PC-3 (cell line): ENCODE measurements at regions not wholly inside any gene's neighbourhood (a gene's known extent, or its start where the extent isn't known, plus 50 kb on each side); places are given as distances from the start of the nearest gene placed in this dataset.

Experiments
- EZH2 ChIP-seq: fragments of 300-600 bp; sonication (generic); IDR thresholded peaks from one replicate; pipeline ENCODE4 v1.6.1; 2017; ENCODE audit warnings: antibody characterized with exemption, mild to moderate bottlenecking, low read length; ENCODE audit not compliant: unreplicated experiment
- TF ChIP-seq, protein P1 (sequence below): fragments of 300-600 bp; sonication (generic); conservative IDR thresholded peaks from 2 replicates; pipeline ENCODE4 v1.5.1; 2017; ENCODE audit warnings: antibody characterized with exemption, low read depth, mild to moderate bottlenecking, low read length

DNA sequence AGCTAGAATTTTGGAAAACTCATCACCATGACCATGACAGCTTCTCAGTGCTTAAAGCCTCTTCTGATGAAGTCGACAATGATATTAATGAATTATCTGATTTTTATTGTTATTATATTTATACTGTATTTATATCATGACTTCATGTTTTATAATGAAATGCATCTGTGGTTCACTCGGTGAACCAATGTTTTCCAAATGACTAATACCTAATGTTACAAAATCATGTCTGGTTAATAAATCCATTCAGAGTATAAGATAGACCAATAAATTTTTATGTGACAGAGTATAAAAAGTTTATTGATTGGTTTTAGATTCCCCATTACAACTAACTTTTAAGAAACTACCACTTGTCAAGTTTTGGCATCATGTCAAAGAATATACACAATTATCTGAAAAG, 416.5 kb downstream of the MLLT3 start:
- TF ChIP-seq, protein P1, sequence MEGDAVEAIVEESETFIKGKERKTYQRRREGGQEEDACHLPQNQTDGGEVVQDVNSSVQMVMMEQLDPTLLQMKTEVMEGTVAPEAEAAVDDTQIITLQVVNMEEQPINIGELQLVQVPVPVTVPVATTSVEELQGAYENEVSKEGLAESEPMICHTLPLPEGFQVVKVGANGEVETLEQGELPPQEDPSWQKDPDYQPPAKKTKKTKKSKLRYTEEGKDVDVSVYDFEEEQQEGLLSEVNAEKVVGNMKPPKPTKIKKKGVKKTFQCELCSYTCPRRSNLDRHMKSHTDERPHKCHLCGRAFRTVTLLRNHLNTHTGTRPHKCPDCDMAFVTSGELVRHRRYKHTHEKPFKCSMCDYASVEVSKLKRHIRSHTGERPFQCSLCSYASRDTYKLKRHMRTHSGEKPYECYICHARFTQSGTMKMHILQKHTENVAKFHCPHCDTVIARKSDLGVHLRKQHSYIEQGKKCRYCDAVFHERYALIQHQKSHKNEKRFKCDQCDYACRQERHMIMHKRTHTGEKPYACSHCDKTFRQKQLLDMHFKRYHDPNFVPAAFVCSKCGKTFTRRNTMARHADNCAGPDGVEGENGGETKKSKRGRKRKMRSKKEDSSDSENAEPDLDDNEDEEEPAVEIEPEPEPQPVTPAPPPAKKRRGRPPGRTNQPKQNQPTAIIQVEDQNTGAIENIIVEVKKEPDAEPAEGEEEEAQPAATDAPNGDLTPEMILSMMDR = no peak
- TF ChIP-seq EZH2 = no peak
